HCT116 (cell line): ENCODE measurements at regions not wholly inside any gene's neighbourhood (a gene's known extent, or its start where the extent isn't known, plus 50 kb on each side); places are given as distances from the start of the nearest gene placed in this dataset.

Experiments
- ATAC-seq: fragments of 200-7000 bp; cut with Tn5 transposase; 2 replicates; pipeline ENCODE4 v1.9.1; 2020; ENCODE audit warnings: mild to moderate bottlenecking, moderate library complexity
- BruUV-seq: library from RNA; stranded (reverse); fragments of 400-500 nt; replicated peaks from 2 replicates; lab custom pipeline; 2021; lab: Mats Ljungman, UMichigan
- CTCF ChIA-PET: fragments of 300-600 bp; sonication (Branson Sonifier 250); formaldehyde crosslinking; loops from one replicate; lab custom pipeline; 2021; ENCODE audit warnings: antibody characterized with exemption; lab: Charles Lee
- POLR2A ChIA-PET: fragments of 300-600, 350-600 bp; sonication (Branson Sonifier 250); formaldehyde crosslinking; loops from one replicate; lab custom pipeline; 2021; ENCODE audit warnings: antibody characterized with exemption; lab: Charles Lee
- RAD21 ChIA-PET, 2 experiments: fragments of 300-600 bp; sonication (Branson Sonifier 250); formaldehyde crosslinking; loops; one replicate each; lab custom pipeline; 2023; ENCODE audit warnings: low total read pairs in 2 of 2; ENCODE audit not compliant: uncharacterized antibody in 2 of 2, unreplicated experiment in 2 of 2, low non-redundant PET in 1 of 2; lab: Charles Lee
- DNase-seq: peaks from one replicate; pipeline ENCODE4 v3.0.0-alpha.2; 2010; ENCODE audit warnings: low read depth, low spot score
- H2AFZ ChIP-seq: fragments of 200-600 bp; shearing (Covaris generic), sonication (generic); 2 replicates; pipeline ENCODE4 v1.6.1; 2017; ENCODE audit warnings: low read depth, mixed run types, mixed read lengths, antibody characterized with exemption, low read length; ENCODE audit not compliant: poor library complexity, severe bottlenecking
- H3K27ac ChIP-seq: 2 replicates; pipeline ENCODE4 v1.5.1; 2012; ENCODE audit warnings: low read depth, low read length
- H3K27me3 ChIP-seq: fragments of 200-600 bp; sonication (generic); 2 replicates; pipeline ENCODE4 v1.6.1; 2016; ENCODE audit warnings: mixed run types, low read length, mixed read lengths; ENCODE audit not compliant: insufficient read depth
- H3K36me3 ChIP-seq, 2 experiments: fragments of 200-500 bp in 1 of 2; fragments of 200-600 bp in 1 of 2; sonication (Bioruptor generic) in 1 of 2; sonication (generic) in 1 of 2; 2 replicates each; pipeline versions ENCODE4 v1.5.1 to v1.6.1; 2014 to 2016; ENCODE audit warnings: low read length in 2 of 2, inconsistent platforms in 1 of 2, mixed read lengths in 1 of 2, mixed run types in 1 of 2; ENCODE audit not compliant: insufficient read depth in 2 of 2, control insufficient read depth in 1 of 2
- H3K4me1 ChIP-seq, 2 experiments: fragments of 200-600 bp in 1 of 2; sonication (generic) in 1 of 2; 2 replicates each; pipeline versions ENCODE4 v1.5.1 to v1.6.1; 2012 to 2017; ENCODE audit warnings: low read length in 2 of 2, inconsistent platforms in 1 of 2, mild to moderate bottlenecking in 1 of 2, mixed read lengths in 1 of 2, mixed run types in 1 of 2, moderate library complexity in 1 of 2; ENCODE audit not compliant: insufficient read depth in 2 of 2, control insufficient read depth in 1 of 2
- H3K4me2 ChIP-seq: fragments of 200-600 bp; sonication (generic); 2 replicates; pipeline ENCODE4 v1.6.1; 2017; ENCODE audit warnings: mixed run types, low read length, mixed read lengths
- H3K4me3 ChIP-seq, 2 experiments: fragments of 200-600 bp in 1 of 2; sonication (generic) in 1 of 2; replicated peaks in 1 of 2; 2 replicates each; pipeline ENCODE4 v1.5.1; 2011 to 2016; ENCODE audit warnings: low read length in 2 of 2, control low read depth in 1 of 2, low read depth in 1 of 2, mild to moderate bottlenecking in 1 of 2, mixed read lengths in 1 of 2, mixed run types in 1 of 2
- H3K79me2 ChIP-seq: fragments of 200-600 bp; sonication (generic); 2 replicates; pipeline ENCODE4 v1.6.1; 2017; ENCODE audit warnings: mild to moderate bottlenecking, mixed run types, low read length, moderate library complexity, mixed read lengths; ENCODE audit not compliant: insufficient read depth
- H3K9ac ChIP-seq: fragments of 200-600 bp; sonication (generic); 2 replicates; pipeline ENCODE4 v1.6.1; 2016; ENCODE audit warnings: low read length, mixed read lengths
- H3K9me2 ChIP-seq: fragments of 200-600 bp; sonication (generic), shearing (Covaris generic); 2 replicates; pipeline ENCODE4 v1.6.1; 2017; ENCODE audit warnings: mixed run types, mild to moderate bottlenecking, moderate library complexity; ENCODE audit not compliant: insufficient read depth
- H3K9me3 ChIP-seq, 2 experiments: fragments of 200-500 bp in 1 of 2; fragments of 200-600 bp in 1 of 2; sonication (Bioruptor generic) in 1 of 2; sonication (generic) in 1 of 2; 2 replicates each; pipeline ENCODE4 v1.6.1; 2014 to 2017; ENCODE audit warnings: low read length in 2 of 2, mixed read lengths in 2 of 2, inconsistent platforms in 1 of 2, low read depth in 1 of 2, mild to moderate bottlenecking in 1 of 2, mixed run types in 1 of 2, moderate library complexity in 1 of 2; ENCODE audit not compliant: control insufficient read depth in 1 of 2, insufficient read depth in 1 of 2
- H4K20me1 ChIP-seq: fragments of 200-600 bp; sonication (generic), shearing (Covaris generic); 2 replicates; pipeline ENCODE4 v1.6.1; 2017; ENCODE audit warnings: mixed run types, mild to moderate bottlenecking, moderate library complexity; ENCODE audit not compliant: insufficient read depth
- ATF3 ChIP-seq: IDR thresholded peaks from 2 replicates; pipeline ENCODE4 v1.6.1; 2012
- CBX3 ChIP-seq: IDR thresholded peaks from 2 replicates; pipeline ENCODE4 v1.6.1; 2012; ENCODE audit warnings: low read depth
- CEBPB ChIP-seq: IDR thresholded peaks from 2 replicates; pipeline ENCODE4 v1.6.1; 2012; ENCODE audit warnings: low read depth
- CTCF ChIP-seq, 3 experiments: fragments of 200-600 bp in 1 of 3; sonication (generic) in 1 of 3; IDR thresholded peaks in 2 of 3; conservative IDR thresholded peaks in 1 of 3; 2 replicates each; pipeline ENCODE4 v1.5.1; 2012 to 2017; ENCODE audit warnings: low read depth in 2 of 3, low read length in 2 of 3, antibody characterized with exemption in 1 of 3, borderline replicate concordance in 1 of 3, control low read depth in 1 of 3, mild to moderate bottlenecking in 1 of 3, mixed read lengths in 1 of 3, mixed run types in 1 of 3, moderate library complexity in 1 of 3; ENCODE audit not compliant: insufficient read depth in 1 of 3
- EZH2 ChIP-seq: fragments of 200-600 bp; sonication (generic); IDR thresholded peaks from 2 replicates; pipeline ENCODE4 v1.6.1; 2017; ENCODE audit warnings: antibody characterized with exemption, mixed run types
- FOSL1 ChIP-seq: IDR thresholded peaks from 2 replicates; pipeline ENCODE4 v1.6.1; 2012; ENCODE audit warnings: low read depth
- JUND ChIP-seq: IDR thresholded peaks from 2 replicates; pipeline ENCODE4 v1.6.1; 2012
- POLR2A ChIP-seq: IDR thresholded peaks from 2 replicates; pipeline ENCODE4 v1.7.0; 2011; ENCODE audit warnings: borderline replicate concordance; ENCODE audit not compliant: insufficient read depth, insufficient read length; ENCODE audit errors: extremely low read depth
- RAD21 ChIP-seq: IDR thresholded peaks from 2 replicates; pipeline ENCODE4 v1.6.1; 2012; ENCODE audit warnings: low read depth, mild to moderate bottlenecking
- REST ChIP-seq: IDR thresholded peaks from 2 replicates; pipeline ENCODE4 v1.6.1; 2012; ENCODE audit warnings: low read depth
- SIN3A ChIP-seq: IDR thresholded peaks from 2 replicates; pipeline ENCODE4 v1.6.1; 2012; ENCODE audit warnings: low read depth
- SP1 ChIP-seq: IDR thresholded peaks from 2 replicates; pipeline ENCODE4 v1.6.1; 2012; ENCODE audit warnings: low read depth
- SRF ChIP-seq: IDR thresholded peaks from 2 replicates; pipeline ENCODE4 v1.6.1; 2012; ENCODE audit warnings: low read depth
- YY1 ChIP-seq: IDR thresholded peaks from 2 replicates; pipeline ENCODE4 v1.6.1; 2011; ENCODE audit warnings: low read length, low read depth, moderate library complexity, mild to moderate bottlenecking; ENCODE audit not compliant: insufficient replicate concordance; ENCODE audit errors: extremely low read depth
- ZBTB33 ChIP-seq: IDR thresholded peaks from 2 replicates; pipeline ENCODE4 v1.6.1; 2011; ENCODE audit warnings: mild to moderate bottlenecking, low read length, moderate library complexity; ENCODE audit not compliant: insufficient replicate concordance; ENCODE audit errors: extremely low read depth
- ZFX ChIP-seq: fragments of 450-650 bp; IDR thresholded peaks from 2 replicates; pipeline ENCODE4 v1.6.1; 2017
- ZNF274 ChIP-seq: fragments of 200-500 bp; sonication (Bioruptor generic); IDR thresholded peaks from 2 replicates; pipeline ENCODE4 v1.6.1; 2014; ENCODE audit warnings: mild to moderate bottlenecking, low read depth, low read length, inconsistent platforms
- intact Hi-C: fragments of 100-400 bp; cut with micrococcal nuclease; formaldehyde crosslinking; loops from 2 replicates; pipeline ENCODE4 v1.10.0; 2022

GRCh38 chr3:72382460-72382859 lies 465.8 kb downstream of the SHQ1 start:
- Histone ChIP-seq H3K4me1 (peaks cover 0 to 4% of the 10 kb centered on the region in 2 experiments; a peak in 1 of 4 replicates), H3K27me3 (no peaks in the 10 kb centered on the region), H3K27ac (no peak overlapping the region), H3K4me3 (no peak overlapping the region), H3K79me2 (peaks cover 87% of the 10 kb centered on the region), H3K36me3 (peaks cover 3 to 7% of the 10 kb centered on the region in 2 experiments; a peak in 2 of 4 replicates), H3K4me2 (no peak overlapping the region), H4K20me1 (peaks cover 12% of the 10 kb centered on the region; the same call in 1 of the 2 replicates), H3K9ac (no peak overlapping the region), H3K9me2 (no peaks in the 10 kb centered on the region), H2AFZ (no peak overlapping the region), H3K9me3 (no peaks in the 10 kb centered on the region)
- DNase-seq (no peak), ATAC-seq (no peak)
- ChIA-PET RAD21 (no interaction called here), POLR2A (no interaction called here), CTCF (no interaction called here)
- no TSS peak for BruUV-seq
- intact Hi-C loops: no loop called here
- no peak for TF ChIP-seq CTCF (IDR thresholded peaks at IDR 0.05 in 2 of 3, conservative IDR thresholded peaks at IDR 0.05 in 1 of 3; ENCODE audit: borderline replicate concordance in 1 of 3, insufficient read depth in 1 of 3, low read depth in 2 of 3, low read length in 2 of 3)
- TF ChIP-seq YY1: no peak
- TF ChIP-seq ZNF274: no peak
- no peak for TF ChIP-seq JUND
- no peak for TF ChIP-seq SRF
- no peak for TF ChIP-seq CEBPB
- TF ChIP-seq CBX3: no peak
- no peak for TF ChIP-seq RAD21
- no peak for TF ChIP-seq SP1
- TF ChIP-seq POLR2A: no peak
- TF ChIP-seq EZH2: no peak
- TF ChIP-seq SIN3A: no peak
- no peak for TF ChIP-seq ZFX
- TF ChIP-seq ATF3: no peak
- no peak for TF ChIP-seq ZBTB33
- TF ChIP-seq FOSL1: no peak
- no peak for TF ChIP-seq REST
